Stimulated activated CD8-positive, alpha-beta memory T cell treated with anti-CD3 and anti-CD28 coated beads, Interleukin-2, amount 100 ng/mL, for 48 hours (primary cell): ENCODE measurements at regions not wholly inside any gene's neighbourhood (a gene's known extent, or its start where the extent isn't known, plus 50 kb on each side); places are given as distances from the start of the nearest gene placed in this dataset.
A peak's percentile ranks its signal among the peaks of the same experiment; 100 is the strongest.

Experiments
- DNase-seq, 2 donors: peaks; one replicate each; pipeline ENCODE4 v3.0.0-alpha.2; 2020; ENCODE audit warnings: low read depth in 2 of 2

GRCh38 chr11:86193297-86194095 lies 51.1 kb upstream of the EED start:
- DNase-seq: peak; percentile 26 to 35

- DNase-seq: no peak
Observed at GRCh38 chr11:86192519-86193257, 51.9 kb upstream of the EED start.

- DNase-seq: no peak
Observed at GRCh38 chr11:86191874-86192273, 52.7 kb upstream of the EED start.

GRCh38 chr11:86187027-86187426 lies 57.5 kb upstream of the EED start:
- no peak for DNase-seq

- DNase-seq: no peak
Observed at GRCh38 chr11:86186386-86186785, 58.2 kb upstream of the EED start.

GRCh38 chr11:86185381-86185750 lies 59.2 kb upstream of the EED start:
- no peak for DNase-seq

- DNase-seq: no peak
Observed at GRCh38 chr11:86184728-86185380, 59.7 kb upstream of the EED start.

- DNase-seq: peak; percentile 34 to 56
Observed at GRCh38 chr11:86183694-86184093, 60.9 kb upstream of the EED start.

- DNase-seq: peak; percentile 69 to 78
Observed at GRCh38 chr11:86182976-86183584, 61.5 kb upstream of the EED start.

- no peak for DNase-seq
Observed at GRCh38 chr11:86181379-86181778, 63.2 kb upstream of the EED start.

GRCh38 chr11:86180851-86181250 lies 63.7 kb upstream of the EED start:
- no peak for DNase-seq

- no peak for DNase-seq
Observed at GRCh38 chr11:86180423-86180822, 64.1 kb upstream of the EED start.

GRCh38 chr11:86179646-86180064 lies 64.9 kb upstream of the EED start:
- DNase-seq: no peak

- DNase-seq: no peak
Observed at GRCh38 chr11:86177302-86177701, 67.3 kb upstream of the EED start.

GRCh38 chr11:86176165-86176884 lies 68.2 kb upstream of the EED start:
- DNase-seq: peak; percentile 14 to 53

- DNase-seq: no peak
Observed at GRCh38 chr11:86175626-86176025, 68.9 kb upstream of the EED start.

GRCh38 chr11:86175191-86175590 lies 69.4 kb upstream of the EED start:
- no peak for DNase-seq

GRCh38 chr11:86174101-86175046 lies 70.2 kb upstream of the EED start:
- DNase-seq: no peak

GRCh38 chr11:86172894-86173293 lies 71.7 kb upstream of the EED start:
- DNase-seq: no peak

- no peak for DNase-seq
Observed at GRCh38 chr11:86171627-86172026, 72.9 kb upstream of the EED start.
